ENCODE measurements at regions not wholly inside any gene's neighbourhood (a gene's known extent, or its start where the extent isn't known, plus 50 kb on each side); places are given as distances from the start of the nearest gene placed in this dataset.

GRCh38 chr7:12518920-12519681 lies 51.4 kb upstream of the SCIN start:
- peak; percentile 59 for DNase-seq (ENCODE audit: low spot score)

GRCh38 chr7:12519682-12520009 lies 50.9 kb upstream of the SCIN start:
- DNase-seq (ENCODE audit: low spot score) = no peak

Measured in iPS-NIHi11 (cell line).